ENCODE measurements at regions not wholly inside any gene's neighbourhood (a gene's known extent, or its start where the extent isn't known, plus 50 kb on each side); places are given as distances from the start of the nearest gene placed in this dataset.
A peak's percentile ranks its signal among the peaks of the same experiment; 100 is the strongest.
"Not testable (repeated sequence)": the region's sequence is repeated elsewhere in the genome, so short reads cannot be mapped to it uniquely, and the experiment has no call there.

- DNase-seq (ENCODE audit: low read depth in 1 of 2, low spot score in 1 of 2): no peak
Observed at GRCh38 chr10:28188526-28188925, 114.3 kb downstream of the MPP7 start.

- no peak for DNase-seq (ENCODE audit: low read depth in 1 of 2, low spot score in 1 of 2)
Observed at GRCh38 chr10:28186887-28187578, 115.8 kb downstream of the MPP7 start.

GRCh38 chr10:28186461-28186860, 116.4 kb downstream of the MPP7 start:
- no peak for DNase-seq (ENCODE audit: low read depth in 1 of 2, low spot score in 1 of 2)

GRCh38 chr10:28184810-28185209, 118.1 kb downstream of the MPP7 start:
- DNase-seq (ENCODE audit: low read depth in 1 of 2, low spot score in 1 of 2): no peak

- DNase-seq (ENCODE audit: low read depth in 1 of 2, low spot score in 1 of 2): no peak
Observed at GRCh38 chr10:28181478-28182096, 121.3 kb downstream of the MPP7 start.

- DNase-seq (ENCODE audit: low read depth in 1 of 2, low spot score in 1 of 2): no peak
Observed at GRCh38 chr10:28180654-28181053, 122.2 kb downstream of the MPP7 start.

GRCh38 chr10:28179743-28180099, 123.1 kb downstream of the MPP7 start:
- DNase-seq (ENCODE audit: low read depth in 1 of 2, low spot score in 1 of 2): no peak

- peak in 1 of 2 donors; percentile 53 for DNase-seq (ENCODE audit: low read depth in 1 of 2, low spot score in 1 of 2)
Observed at GRCh38 chr10:28179006-28179742, 123.7 kb downstream of the MPP7 start.

- peak in 1 of 2 donors; percentile 15 for DNase-seq (ENCODE audit: low read depth in 1 of 2, low spot score in 1 of 2)
Observed at GRCh38 chr10:28177944-28178637, 124.8 kb downstream of the MPP7 start.

GRCh38 chr10:28176498-28176897, 126.4 kb downstream of the MPP7 start:
- DNase-seq (ENCODE audit: low read depth in 1 of 2, low spot score in 1 of 2): not testable (repeated sequence)

GRCh38 chr10:28172223-28172610, 130.6 kb downstream of the MPP7 start:
- no peak for DNase-seq (ENCODE audit: low read depth in 1 of 2, low spot score in 1 of 2)

- no peak for DNase-seq (ENCODE audit: low read depth in 1 of 2, low spot score in 1 of 2)
Observed at GRCh38 chr10:28171468-28172222, 131.2 kb downstream of the MPP7 start.

- DNase-seq (ENCODE audit: low read depth in 1 of 2, low spot score in 1 of 2): no peak
Observed at GRCh38 chr10:28169525-28169924, 133.3 kb downstream of the MPP7 start.

- DNase-seq (ENCODE audit: low read depth in 1 of 2, low spot score in 1 of 2): no peak
Observed at GRCh38 chr10:28160866-28161405, 141.9 kb downstream of the MPP7 start.

- DNase-seq (ENCODE audit: low read depth in 1 of 2, low spot score in 1 of 2): no peak
Observed at GRCh38 chr10:28157379-28157778, 145.5 kb downstream of the MPP7 start.

GRCh38 chr10:28155726-28156125, 147.1 kb downstream of the MPP7 start:
- DNase-seq (ENCODE audit: low read depth in 1 of 2, low spot score in 1 of 2): no peak

GRCh38 chr10:28151636-28152035, 151.2 kb downstream of the MPP7 start:
- no peak for DNase-seq (ENCODE audit: low read depth in 1 of 2, low spot score in 1 of 2)

GRCh38 chr10:28149746-28150145, 150.9 kb upstream of the ODAD2 start:
- DNase-seq (ENCODE audit: low read depth in 1 of 2, low spot score in 1 of 2): no peak

GRCh38 chr10:28147706-28148105, 148.8 kb upstream of the ODAD2 start:
- no peak for DNase-seq (ENCODE audit: low read depth in 1 of 2, low spot score in 1 of 2)

- DNase-seq (ENCODE audit: low read depth in 1 of 2, low spot score in 1 of 2): no peak
Observed at GRCh38 chr10:28139138-28139537, 140.3 kb upstream of the ODAD2 start.

Data from activated CD4-positive, alpha-beta T cell treated with anti-CD3 and anti-CD28 coated beads, Interleukin-2, amount 50 U/mL, for 24 hours (primary cell).